GM21786 (cell line): ENCODE measurements at regions not wholly inside any gene's neighbourhood (a gene's known extent, or its start where the extent isn't known, plus 50 kb on each side); places are given as distances from the start of the nearest gene placed in this dataset.

Source experiments
- ATAC-seq: cut with Tn5 transposase; IDR thresholded peaks from one replicate; pipeline ENCODE4 v1.9.1; 2021; ENCODE audit not compliant: unreplicated experiment

DNA sequence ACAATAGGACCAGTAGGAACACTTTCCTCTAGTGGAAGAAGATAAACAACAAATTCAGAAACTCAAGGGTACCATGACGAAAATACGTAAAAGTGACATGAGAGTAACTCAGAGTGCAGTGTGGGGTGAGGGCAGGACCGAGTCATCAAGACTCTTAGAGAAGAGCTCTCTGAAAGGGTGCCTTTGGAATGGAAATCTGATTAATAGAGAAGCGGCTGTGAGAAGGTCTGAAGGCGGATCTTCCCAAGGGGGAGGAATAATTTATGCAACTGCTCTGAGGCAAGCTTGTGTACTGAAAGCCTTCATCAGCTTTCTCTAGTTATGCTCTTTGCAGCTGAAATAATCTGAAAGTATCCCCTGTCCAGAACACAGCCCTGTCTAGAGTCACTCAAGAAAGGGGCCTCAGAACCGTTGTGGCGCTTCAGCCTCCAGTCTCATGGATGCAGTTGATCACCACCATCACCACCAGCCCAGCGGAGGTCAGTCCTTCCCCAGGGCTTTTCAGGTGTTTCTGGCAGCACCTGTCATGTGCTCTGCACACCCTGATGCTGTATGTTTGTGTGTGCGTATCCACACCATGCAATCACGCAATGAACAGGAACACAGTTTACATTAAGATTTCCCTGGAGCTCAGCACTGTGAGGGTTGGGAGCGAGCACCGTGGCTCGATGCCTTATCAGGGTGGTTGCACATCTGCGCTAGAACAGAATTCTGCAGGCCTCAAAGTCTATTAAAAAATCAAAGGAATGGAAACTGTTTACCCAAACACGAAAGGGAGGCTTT, 396.5 kb downstream of the SMOC2 start:
- no peak for ATAC-seq

DNA sequence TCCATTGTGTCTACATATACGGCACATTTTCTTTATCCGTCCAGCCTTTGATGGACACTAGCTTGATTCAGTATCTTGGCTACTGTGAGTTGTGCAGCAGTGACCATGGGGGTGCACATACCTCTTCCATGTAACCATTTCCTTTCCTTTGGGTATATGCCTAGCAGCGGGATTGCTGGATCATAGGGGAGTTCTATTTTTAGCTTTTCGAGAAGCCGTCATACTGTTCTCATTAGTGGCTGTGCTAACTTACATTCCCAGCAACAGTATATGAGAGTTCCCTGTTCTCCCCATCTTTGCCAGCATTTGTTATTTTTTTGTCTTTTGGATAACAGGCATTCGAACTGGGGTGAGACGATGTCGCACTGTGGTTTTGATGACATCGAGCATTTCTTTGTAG, 395.0 kb downstream of the SMOC2 start:
- ATAC-seq: no peak

GRCh38 chr6:168834801-168835200, 393.8 kb downstream of the SMOC2 start:
- ATAC-seq: no peak

DNA sequence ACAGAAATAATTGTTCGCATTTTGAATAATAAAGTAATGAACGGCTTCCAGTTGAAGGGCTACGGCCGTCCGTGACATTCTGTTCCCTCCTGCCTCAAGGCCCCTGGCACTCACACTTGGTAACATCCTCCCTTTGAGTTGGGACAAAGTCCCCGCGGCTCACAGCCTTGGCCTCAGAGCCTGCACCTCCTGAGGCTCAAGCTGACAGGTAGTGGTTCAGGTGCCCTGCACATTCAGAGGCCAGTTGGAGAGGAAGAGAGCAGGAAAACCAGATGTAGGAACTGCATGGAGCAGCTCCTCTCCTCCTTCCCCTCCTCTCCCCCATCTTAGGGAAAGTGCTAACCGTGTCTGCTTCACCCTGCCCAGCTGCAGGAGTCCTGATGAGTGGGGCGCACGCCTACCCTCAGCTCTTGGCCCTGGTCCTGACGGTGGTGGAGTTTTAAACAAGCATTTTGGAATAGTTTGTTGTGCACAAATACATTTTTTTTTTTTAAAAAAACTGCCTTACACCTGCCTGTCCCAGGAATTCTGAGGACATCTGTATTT, 393.1 kb downstream of the SMOC2 start:
- no peak for ATAC-seq

DNA sequence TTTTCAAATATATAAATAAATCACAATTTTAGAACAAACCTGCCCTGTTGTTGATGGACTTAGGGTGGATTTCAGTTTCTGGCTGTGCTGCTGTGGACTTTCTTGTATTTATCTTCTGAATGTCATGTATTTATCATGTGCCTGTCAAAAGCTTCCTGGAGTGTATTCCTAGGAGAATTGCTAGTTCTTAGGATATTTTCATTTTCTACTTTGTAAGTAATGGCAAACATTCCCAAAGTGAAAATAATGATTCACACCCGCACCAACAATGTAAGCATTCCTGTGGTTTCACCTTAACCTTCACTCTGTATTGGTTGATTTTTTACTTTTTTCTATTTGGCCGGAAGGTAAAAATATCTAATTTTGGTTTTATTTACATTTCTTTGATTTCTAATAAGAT, 387.8 kb downstream of the SMOC2 start:
- no peak for ATAC-seq

DNA sequence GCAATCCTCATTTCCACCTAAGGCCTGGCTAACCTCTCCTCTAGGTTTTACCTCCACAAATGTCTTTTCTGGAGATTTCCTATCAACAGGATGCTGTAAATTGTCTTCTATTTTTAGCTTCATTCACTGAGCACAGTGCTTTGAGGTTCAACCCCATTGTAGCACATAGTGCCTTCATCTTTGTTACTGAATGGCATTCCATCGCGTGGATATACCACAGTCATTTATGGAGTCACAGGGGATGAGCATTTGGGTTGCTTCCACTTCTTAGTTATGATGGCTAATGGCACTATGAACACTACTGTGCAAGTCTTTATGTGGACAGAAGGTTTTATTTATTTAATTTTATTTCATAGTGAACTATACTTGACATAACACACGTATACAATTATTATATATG, 387.1 kb downstream of the SMOC2 start:
- ATAC-seq: no peak

DNA sequence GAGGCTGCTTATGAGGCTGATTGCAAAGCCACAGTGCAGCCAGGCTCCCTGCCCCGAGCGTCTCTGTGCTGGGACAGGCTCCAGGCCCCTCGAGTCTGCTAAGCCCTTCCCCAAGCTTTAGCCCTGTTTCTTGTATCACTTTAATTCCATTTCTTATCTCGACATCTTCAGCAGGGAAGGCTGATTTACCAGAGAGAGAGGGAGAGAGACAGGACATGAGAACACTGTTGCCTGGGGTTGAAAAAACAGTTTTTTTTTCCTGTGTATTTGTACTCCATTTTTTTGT, 386.5 kb downstream of the SMOC2 start:
- no peak for ATAC-seq

DNA sequence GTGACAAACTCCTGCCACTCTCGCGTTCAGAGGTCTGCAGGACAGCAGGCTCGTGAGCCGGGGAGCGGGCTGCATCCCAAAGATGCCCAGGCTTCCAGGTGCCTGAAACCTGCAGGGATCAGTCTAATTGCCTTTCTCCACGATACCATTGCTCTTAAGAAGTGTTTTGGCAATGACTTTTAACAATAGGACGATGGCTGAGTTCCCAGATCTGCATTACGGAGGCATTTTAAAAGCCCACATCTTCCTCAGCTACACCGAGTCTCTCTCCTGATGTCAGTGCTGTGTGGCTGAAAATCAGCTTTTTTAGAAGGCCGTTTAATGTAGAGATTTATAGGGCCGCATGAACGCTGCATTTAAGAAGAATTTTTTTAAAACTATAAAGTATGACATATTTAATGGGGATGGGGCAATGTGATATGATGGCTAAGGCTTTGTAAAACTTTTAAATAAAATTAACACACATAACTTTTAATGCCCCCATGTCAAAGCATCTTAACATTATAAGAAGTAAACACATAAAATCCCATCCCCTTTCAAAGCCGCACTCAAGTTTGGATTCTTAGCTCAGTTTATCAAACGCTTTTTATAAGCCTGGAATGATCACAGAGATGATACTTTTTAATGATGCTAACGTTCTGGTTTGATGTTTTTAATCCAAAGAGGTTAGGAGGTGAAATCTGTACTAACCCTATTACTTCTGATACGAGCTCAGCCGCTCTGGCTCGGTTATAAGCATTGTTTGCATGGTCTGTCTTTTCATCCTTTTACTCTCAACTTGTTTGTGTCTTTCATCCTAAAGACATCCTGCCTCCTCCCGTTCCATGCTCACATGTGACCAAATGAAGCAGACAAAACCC, 386.0 kb downstream of the SMOC2 start:
- no peak for ATAC-seq

- no peak for ATAC-seq
Measured at GRCh38 chr6:168826078-168826390, 385.1 kb downstream of the SMOC2 start.

- ATAC-seq: no peak
Measured at GRCh38 chr6:168825226-168826077, 384.5 kb downstream of the SMOC2 start.

GRCh38 chr6:168823397-168824212, 382.6 kb downstream of the SMOC2 start:
- no peak for ATAC-seq

GRCh38 chr6:168822376-168822775, 381.4 kb downstream of the SMOC2 start:
- ATAC-seq: no peak

DNA sequence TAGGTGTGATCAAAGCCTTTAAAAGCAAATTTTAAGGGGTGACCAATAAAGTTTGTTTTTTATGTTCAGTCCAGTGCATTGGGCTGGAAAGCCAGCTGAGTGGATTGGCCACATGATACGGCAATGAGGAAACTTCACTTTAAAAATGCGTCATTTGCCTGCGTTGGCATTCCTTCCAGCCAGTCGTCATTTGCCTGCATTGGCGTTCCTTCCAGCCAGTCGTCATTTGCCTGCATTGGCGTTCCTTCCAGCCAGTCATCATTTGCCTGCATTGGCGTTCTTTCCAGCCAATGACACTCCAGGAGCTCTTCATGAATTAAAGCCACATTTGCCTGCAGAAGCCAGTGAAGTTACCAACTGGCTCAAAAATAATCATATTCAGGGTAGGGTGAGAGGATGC, 378.6 kb downstream of the SMOC2 start:
- ATAC-seq: no peak

DNA sequence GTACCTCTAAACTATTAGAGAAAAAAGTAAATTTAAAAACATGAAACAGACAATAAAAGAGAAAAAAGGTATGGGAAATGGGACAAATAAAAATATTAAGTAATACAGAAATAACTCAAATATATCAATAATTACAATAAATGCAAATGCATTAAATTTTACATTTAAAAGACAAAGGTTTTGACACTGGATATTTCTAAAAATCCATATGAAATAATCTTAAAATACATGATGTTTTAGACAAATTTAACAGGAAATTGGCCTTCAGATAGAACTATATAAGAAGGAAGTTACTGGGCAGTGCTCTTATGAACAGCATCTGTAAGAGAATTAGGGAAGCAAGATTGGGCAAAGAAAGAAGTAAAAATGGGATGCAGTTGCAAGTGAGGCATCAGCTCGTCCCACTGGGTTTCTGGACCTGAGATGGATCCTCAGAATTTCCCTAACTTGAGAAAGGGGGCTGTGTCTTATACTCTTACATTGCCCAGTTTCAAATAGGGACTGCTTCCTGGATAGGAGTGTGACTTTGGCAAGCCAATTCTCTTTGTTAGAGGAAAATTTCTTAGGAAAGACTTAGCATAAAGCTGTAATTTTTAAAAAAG, 376.7 kb downstream of the SMOC2 start:
- no peak for ATAC-seq

DNA sequence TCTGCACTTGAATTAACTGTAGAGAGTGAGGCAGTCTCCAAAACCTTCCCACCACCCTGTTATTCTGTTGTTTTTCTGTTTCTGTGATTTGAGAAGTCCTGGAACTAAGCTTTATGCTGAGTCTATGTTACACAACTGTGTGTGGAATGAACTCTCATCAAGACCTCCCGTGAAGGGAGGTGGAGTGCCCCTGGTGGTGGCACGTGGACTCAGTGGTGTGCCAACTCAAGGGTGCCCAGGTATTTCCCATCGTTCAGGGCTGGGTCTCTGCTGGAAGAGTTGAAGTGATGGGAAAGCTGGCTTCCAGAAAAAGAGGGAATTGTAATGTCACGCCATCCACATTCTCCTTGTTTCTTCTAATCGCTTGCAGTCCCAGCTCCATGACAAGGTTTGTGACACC, 374.2 kb downstream of the SMOC2 start:
- no peak for ATAC-seq

- ATAC-seq: no peak
Measured at GRCh38 chr6:168808232-168808631, 367.2 kb downstream of the SMOC2 start.

DNA sequence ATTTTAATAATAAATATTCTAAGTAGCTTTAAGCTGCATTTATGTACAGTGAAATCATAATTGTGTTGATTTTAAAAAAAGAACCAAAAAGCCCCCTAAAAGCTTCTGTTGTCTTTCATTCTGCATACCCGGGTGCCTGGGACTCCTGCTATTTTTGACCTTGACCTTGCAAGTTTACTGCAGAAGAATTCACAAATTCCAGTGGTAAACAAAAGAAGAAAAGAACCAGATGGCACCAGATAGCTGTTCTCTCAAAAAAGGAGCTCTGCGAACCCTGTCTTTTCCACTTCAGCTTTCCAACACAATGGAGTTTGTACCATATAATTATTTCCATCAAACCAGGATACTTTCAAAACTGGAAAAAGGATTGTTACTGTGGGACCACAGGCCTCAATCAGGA, 363.3 kb downstream of the SMOC2 start:
- ATAC-seq: no peak

DNA sequence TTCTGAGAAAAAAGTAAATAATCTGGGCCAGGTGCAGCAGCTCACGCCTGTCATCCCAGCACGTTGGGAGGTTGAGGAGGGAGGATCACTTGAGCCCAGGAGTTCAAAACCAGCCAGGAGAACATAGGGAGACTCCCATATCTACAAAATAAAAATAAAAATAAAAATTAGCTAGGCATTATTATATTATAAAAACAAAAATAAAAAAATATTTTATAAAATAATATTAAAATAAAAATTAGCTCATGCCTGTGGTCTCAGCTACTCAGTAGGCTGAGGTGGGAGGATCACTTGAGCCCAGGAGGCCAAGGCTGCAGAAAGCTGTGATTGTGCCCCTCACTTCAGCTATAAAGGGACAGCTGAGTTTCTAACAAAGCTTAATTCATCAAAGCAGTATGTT, 362.9 kb downstream of the SMOC2 start:
- ATAC-seq: no peak

- ATAC-seq: no peak
Measured at GRCh38 chr6:168799067-168799466, 358.1 kb downstream of the SMOC2 start.

DNA sequence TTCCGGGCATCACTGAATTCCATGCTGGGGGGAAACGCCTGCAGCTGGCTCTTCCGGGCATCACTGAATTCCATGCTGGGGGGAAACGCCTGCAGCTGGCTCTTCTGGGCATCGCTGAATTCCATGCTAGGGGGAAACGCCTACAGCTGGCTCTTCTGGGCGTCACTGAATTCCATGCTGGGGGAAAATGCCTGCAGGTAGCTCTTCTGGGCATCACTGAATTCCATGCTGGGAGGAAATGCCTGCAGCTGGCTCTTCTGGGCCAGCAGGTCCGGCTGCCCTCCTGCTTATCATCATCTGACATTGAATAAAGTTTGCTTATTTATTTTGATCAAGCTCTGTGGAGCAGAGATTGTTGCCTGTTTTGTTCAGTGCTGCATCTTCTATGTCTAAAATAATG, 355.1 kb downstream of the SMOC2 start:
- no peak for ATAC-seq
